ENCODE measurements at regions not wholly inside any gene's neighbourhood (a gene's known extent, or its start where the extent isn't known, plus 50 kb on each side); places are given as distances from the start of the nearest gene placed in this dataset.

DNA sequence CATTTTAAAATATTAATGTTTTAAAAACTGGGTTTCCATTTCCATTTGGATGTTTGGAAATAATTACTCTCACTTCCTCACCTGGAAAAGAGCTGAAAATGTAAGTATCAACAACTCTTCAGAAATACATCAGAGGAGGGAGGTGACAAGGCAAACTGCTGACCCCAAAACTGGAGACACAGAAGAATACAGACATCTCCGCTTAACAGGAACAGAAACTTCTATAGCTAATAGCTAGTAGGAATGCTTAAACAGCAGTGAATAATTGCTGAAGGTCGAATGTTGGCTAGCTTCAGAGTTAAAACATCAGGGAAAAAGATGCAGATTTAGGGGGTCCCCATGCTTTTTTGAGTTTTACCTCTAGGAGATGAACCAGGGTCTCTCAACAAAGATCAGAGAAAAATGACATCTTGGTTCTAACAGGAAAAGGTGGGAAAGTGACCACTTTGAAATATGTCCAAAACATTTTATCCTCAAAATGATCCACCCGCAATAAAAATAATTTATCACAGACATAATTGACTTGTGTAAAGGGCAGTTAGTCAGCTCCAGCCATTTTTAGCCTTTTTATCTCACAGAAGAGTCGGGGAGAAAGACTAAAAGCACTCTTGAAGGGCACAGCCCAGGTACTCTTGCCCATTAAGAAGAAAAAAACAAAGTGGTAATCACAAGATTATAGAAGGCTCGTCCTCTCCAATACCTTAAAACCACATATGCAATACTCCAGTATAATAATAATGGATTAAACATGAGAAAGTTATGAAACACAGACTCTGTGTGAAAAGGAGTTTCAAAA is 1474.9 kb downstream of the EFNA5 start:
- TF ChIP-seq CTCF (IDR thresholded peaks at IDR 0.05; ENCODE audit: low read depth, low read length) (no peak), EZH2phosphoT487 (IDR thresholded peaks at IDR 0.05; ENCODE audit: low read depth) (no peak)
